PC-9 (cell line): ENCODE measurements at regions not wholly inside any gene's neighbourhood (a gene's known extent, or its start where the extent isn't known, plus 50 kb on each side); places are given as distances from the start of the nearest gene placed in this dataset.
A peak's percentile ranks its signal among the peaks of the same experiment; 100 is the strongest.

Experiments used
- BruUV-seq: library from RNA; stranded (reverse); fragments of 400-500 nt; replicated peaks from 2 replicates; lab custom pipeline; 2021; lab: Mats Ljungman, UMichigan
- CTCF ChIA-PET: fragments of 300-600 bp; sonication (Branson Sonifier 250); formaldehyde crosslinking; loops from one replicate; lab custom pipeline; 2022; ENCODE audit warnings: antibody characterized with exemption; lab: Charles Lee
- POLR2A ChIA-PET: fragments of 300-600 bp; sonication (Branson Sonifier 250); formaldehyde crosslinking; loops from one replicate; lab custom pipeline; 2022; ENCODE audit warnings: antibody characterized with exemption; ENCODE audit not compliant: unreplicated experiment; lab: Charles Lee
- DNase-seq, 2 experiments: peaks; one replicate each; pipeline versions ENCODE4 v3.0.0 to v3.0.0-alpha.2; 2015 to 2022; ENCODE audit warnings: mixed read lengths in 1 of 2
- H2AFZ ChIP-seq: fragments of 200-600 bp; sonication (generic); 2 replicates; pipeline ENCODE4 v1.8.1; 2017; ENCODE audit warnings: antibody characterized with exemption
- H3F3A ChIP-seq: fragments of 200-600 bp; sonication (generic); 2 replicates; pipeline ENCODE4 v1.8.1; 2017; ENCODE audit warnings: antibody characterized with exemption, mild to moderate bottlenecking, low read depth; ENCODE audit not compliant: insufficient read depth
- H3K27ac ChIP-seq: fragments of 200-600 bp; sonication (generic); 2 replicates; pipeline ENCODE4 v1.6.1; 2016; ENCODE audit warnings: mixed run types
- H3K27me3 ChIP-seq: fragments of 200-600 bp; sonication (generic); 2 replicates; pipeline ENCODE4 v1.6.1; 2016; ENCODE audit warnings: low read depth, mixed run types; ENCODE audit not compliant: insufficient read depth
- H3K36me3 ChIP-seq: fragments of 200-600 bp; sonication (generic); 2 replicates; pipeline ENCODE4 v1.6.1; 2016; ENCODE audit warnings: low read depth, mixed run types
- H3K4me1 ChIP-seq: fragments of 200-600 bp; sonication (generic); replicated peaks from 2 replicates; pipeline ENCODE4 v1.6.1; 2016; ENCODE audit warnings: mixed run types; ENCODE audit not compliant: insufficient read depth
- H3K4me2 ChIP-seq: fragments of 200-600 bp; sonication (generic); 2 replicates; pipeline ENCODE4 v1.6.1; 2017; ENCODE audit warnings: mixed run types
- H3K4me3 ChIP-seq: fragments of 200-600 bp; sonication (generic); 2 replicates; pipeline ENCODE4 v1.6.1; 2016; ENCODE audit warnings: mixed run types
- H3K79me2 ChIP-seq: fragments of 200-600 bp; sonication (generic); 2 replicates; pipeline ENCODE4 v1.6.1; 2017; ENCODE audit warnings: low read depth, mixed run types
- H3K9me2 ChIP-seq: fragments of 200-600 bp; sonication (generic); 2 replicates; pipeline ENCODE4 v1.8.1; 2017; ENCODE audit warnings: mild to moderate bottlenecking; ENCODE audit not compliant: insufficient read depth
- H3K9me3 ChIP-seq: fragments of 200-600 bp; sonication (generic); 2 replicates; pipeline ENCODE4 v1.8.1; 2016; ENCODE audit warnings: low read depth; ENCODE audit not compliant: insufficient read depth
- H4K20me1 ChIP-seq: fragments of 200-600 bp; sonication (generic); 2 replicates; pipeline ENCODE4 v1.8.1; 2017; ENCODE audit not compliant: insufficient read depth
- CTCF ChIP-seq: fragments of 200-600 bp; sonication (generic); conservative IDR thresholded peaks from 2 replicates; pipeline ENCODE4 v1.6.1; 2017; ENCODE audit warnings: mixed run types, antibody characterized with exemption, mild to moderate bottlenecking, moderate library complexity
- EZH2 ChIP-seq: fragments of 200-600 bp; sonication (generic); IDR thresholded peaks from 2 replicates; pipeline ENCODE4 v1.8.0; 2017; ENCODE audit warnings: antibody characterized with exemption, low read depth
- intact Hi-C: fragments of 100-400 bp; cut with micrococcal nuclease; formaldehyde crosslinking; loops from one replicate; pipeline ENCODE4 v1.10.0; 2022; ENCODE audit not compliant: unreplicated experiment

DNA sequence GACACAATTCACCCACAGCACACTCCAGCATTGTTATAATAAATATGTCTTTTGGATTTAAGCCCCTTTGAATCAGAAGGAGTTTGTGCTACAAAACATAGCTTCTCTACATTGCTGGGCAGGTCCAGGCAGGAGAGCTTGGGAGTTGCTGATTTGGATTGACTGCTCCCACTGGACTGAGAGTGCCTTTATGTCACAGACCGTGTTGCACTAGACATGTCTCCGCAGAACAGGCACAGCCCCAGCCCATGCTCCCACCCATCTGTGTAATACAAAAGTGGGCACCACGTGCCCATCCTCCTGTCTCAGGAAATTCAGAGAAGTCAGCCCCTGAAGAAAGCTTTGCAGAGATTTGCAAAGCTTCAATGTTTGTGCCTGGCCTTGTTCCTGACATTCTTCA, 117.1 kb downstream of the MED10 start:
- no TSS peak for BruUV-seq
- H3K27me3 ChIP-seq = peaks cover 27% of the 10 kb centered on the region; the same call in 1 of the 2 replicates
- H3K4me2 ChIP-seq = peak overlapping the region; percentile 21; the same call in 1 of the 2 replicates
- no peak overlapping the region for H3K4me3 ChIP-seq
- H3K9me2 ChIP-seq = no peaks in the 10 kb centered on the region
- H3F3A ChIP-seq = peaks cover 6% of the 10 kb centered on the region; the same call in 1 of the 2 replicates
- DNase-seq = no peak
- TF ChIP-seq CTCF = no peak
- no peak for TF ChIP-seq EZH2
- no peaks in the 10 kb centered on the region for H3K9me3 ChIP-seq
- H4K20me1 ChIP-seq = no peaks in the 10 kb centered on the region
- H3K36me3 ChIP-seq = no peaks in the 10 kb centered on the region
- CTCF ChIA-PET = no interaction called here
- no peak overlapping the region for H2AFZ ChIP-seq
- H3K79me2 ChIP-seq = no peaks in the 10 kb centered on the region
- H3K27ac ChIP-seq = no peak overlapping the region
- H3K4me1 ChIP-seq = peaks cover 15% of the 10 kb centered on the region
- POLR2A ChIA-PET = no interaction called here
- intact Hi-C loops = no loop called here

DNA sequence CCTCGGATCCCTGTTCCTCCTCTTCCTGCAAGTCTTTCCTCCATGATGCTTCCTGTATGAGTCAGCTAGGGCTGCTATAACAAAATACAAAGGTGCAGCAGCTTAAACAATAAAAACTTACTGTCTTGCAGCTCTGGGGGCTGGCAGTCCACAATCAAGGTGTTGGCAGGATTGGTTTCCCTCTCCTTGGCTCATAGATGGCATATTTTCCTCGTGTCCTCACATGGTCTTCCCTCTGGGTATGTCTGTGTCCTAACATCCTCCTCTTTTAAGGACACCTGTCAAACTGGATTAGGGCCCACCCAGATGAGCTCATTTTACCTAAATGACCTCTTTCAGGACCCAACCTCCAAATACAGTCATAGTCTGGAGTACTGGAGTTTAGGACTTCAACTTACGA, 117.5 kb downstream of the MED10 start:
- TF ChIP-seq CTCF (no peak), EZH2 (no peak)
- Histone ChIP-seq H3K4me1 (peaks cover 15% of the 10 kb centered on the region), H3K27ac (no peak overlapping the region), H2AFZ (no peak overlapping the region), H3K4me3 (no peak overlapping the region), H3K36me3 (no peaks in the 10 kb centered on the region), H3K9me3 (no peaks in the 10 kb centered on the region), H3F3A (peaks cover 6% of the 10 kb centered on the region; the same call in 1 of the 2 replicates), H3K27me3 (peaks cover 26% of the 10 kb centered on the region; the same call in 1 of the 2 replicates), H3K9me2 (no peaks in the 10 kb centered on the region), H3K79me2 (no peaks in the 10 kb centered on the region), H3K4me2 (peak overlapping the region; percentile 21; the same call in 1 of the 2 replicates), H4K20me1 (no peaks in the 10 kb centered on the region)
- ChIA-PET POLR2A (no interaction called here), CTCF (no interaction called here)
- DNase-seq = no peak
- no TSS peak for BruUV-seq
- intact Hi-C loops = no loop called here

- CTCF ChIA-PET = no interaction called here
- Histone ChIP-seq H3K4me3 (no peak overlapping the region), H3K79me2 (no peaks in the 10 kb centered on the region), H3K27ac (no peak overlapping the region), H3F3A (peaks cover 6% of the 10 kb centered on the region; the same call in 1 of the 2 replicates), H3K4me2 (no peak overlapping the region), H3K9me3 (no peaks in the 10 kb centered on the region), H4K20me1 (no peaks in the 10 kb centered on the region), H3K27me3 (peaks cover 21% of the 10 kb centered on the region; the same call in 1 of the 2 replicates), H2AFZ (no peak overlapping the region), H3K4me1 (peaks cover 10% of the 10 kb centered on the region), H3K9me2 (no peaks in the 10 kb centered on the region), H3K36me3 (no peaks in the 10 kb centered on the region)
- intact Hi-C loops = no loop called here
- POLR2A ChIA-PET = no interaction called here
- DNase-seq = no peak
- no TSS peak for BruUV-seq
- TF ChIP-seq CTCF = no peak
- TF ChIP-seq EZH2 = no peak
These were observed 121.4 kb downstream of the MED10 start for GRCh38 chr5:6256901-6257300.
